ENCODE measurements at regions not wholly inside any gene's neighbourhood (a gene's known extent, or its start where the extent isn't known, plus 50 kb on each side); places are given as distances from the start of the nearest gene placed in this dataset.

- no peak for DNase-seq
Measured at GRCh38 chr18:72180689-72181088, 363.5 kb downstream of the CBLN2 start.

- DNase-seq = no peak
Measured at GRCh38 chr18:72174972-72175649, 369.0 kb downstream of the CBLN2 start.

- DNase-seq = no peak
Measured at GRCh38 chr18:72171596-72171995, 372.5 kb downstream of the CBLN2 start.

- DNase-seq = no peak
Measured at GRCh38 chr18:72161691-72162090, 382.5 kb downstream of the CBLN2 start.

- DNase-seq = no peak
Measured at GRCh38 chr18:72160510-72161445, 383.4 kb downstream of the CBLN2 start.

GRCh38 chr18:72155327-72155726 lies 388.8 kb downstream of the CBLN2 start:
- no peak for DNase-seq

GRCh38 chr18:72154926-72155325 lies 389.2 kb downstream of the CBLN2 start:
- no peak for DNase-seq

- DNase-seq = no peak
Measured at GRCh38 chr18:72152935-72153334, 391.2 kb downstream of the CBLN2 start.

- DNase-seq = no peak
Measured at GRCh38 chr18:72147830-72148229, 396.3 kb downstream of the CBLN2 start.

- DNase-seq = no peak
Measured at GRCh38 chr18:72140007-72140406, 404.1 kb downstream of the CBLN2 start.

- DNase-seq = no peak
Measured at GRCh38 chr18:72128649-72129048, 415.5 kb downstream of the CBLN2 start.

GRCh38 chr18:72122103-72122502 lies 422.0 kb downstream of the CBLN2 start:
- DNase-seq = no peak

- DNase-seq = no peak
Measured at GRCh38 chr18:72119082-72119481, 425.1 kb downstream of the CBLN2 start.

- DNase-seq = no peak
Measured at GRCh38 chr18:72114801-72115594, 429.1 kb downstream of the CBLN2 start.

- DNase-seq = no peak
Measured at GRCh38 chr18:72107647-72108383, 436.3 kb downstream of the CBLN2 start.

GRCh38 chr18:72104851-72105250 lies 439.3 kb downstream of the CBLN2 start:
- no peak for DNase-seq

- DNase-seq = no peak
Measured at GRCh38 chr18:72102412-72102811, 441.7 kb downstream of the CBLN2 start.

GRCh38 chr18:72100465-72101004 lies 443.6 kb downstream of the CBLN2 start:
- no peak for DNase-seq

- DNase-seq = no peak
Measured at GRCh38 chr18:72091369-72091768, 452.8 kb downstream of the CBLN2 start.

GRCh38 chr18:72089432-72089831 lies 454.7 kb downstream of the CBLN2 start:
- DNase-seq = no peak

- DNase-seq = no peak
Measured at GRCh38 chr18:72086421-72086820, 457.7 kb downstream of the CBLN2 start.

GRCh38 chr18:72075040-72075439 lies 469.1 kb downstream of the CBLN2 start:
- no peak for DNase-seq
